Upper lobe of right lung (tissue), 1 donor: ENCODE measurements at regions not wholly inside any gene's neighbourhood (a gene's known extent, or its start where the extent isn't known, plus 50 kb on each side); places are given as distances from the start of the nearest gene placed in this dataset.
"Not testable (repeated sequence)": the region's sequence is repeated elsewhere in the genome, so short reads cannot be mapped to it uniquely, and the experiment has no call there.

ENCODE experiments used
- ATAC-seq: fragments of 200-7000 bp; cut with Tn5 transposase; one replicate; pipeline ENCODE4 v1.9.1; 2020; ENCODE audit warnings: mild to moderate bottlenecking, moderate library complexity
- DNase-seq: peaks from one replicate; pipeline ENCODE4 v3.0.0-alpha.2; 2020
- H3K27ac ChIP-seq: fragments of 200-600 bp; one replicate; pipeline ENCODE4 v1.8.0; 2022
- H3K27me3 ChIP-seq: fragments of 200-600 bp; one replicate; pipeline ENCODE4 v1.8.0; 2022; ENCODE audit warnings: mild to moderate bottlenecking
- H3K36me3 ChIP-seq: fragments of 200-600 bp; one replicate; pipeline ENCODE4 v1.8.0; 2022
- H3K4me1 ChIP-seq: fragments of 200-600 bp; one replicate; pipeline ENCODE4 v1.8.0; 2022
- H3K4me3 ChIP-seq: fragments of 200-600 bp; one replicate; pipeline ENCODE4 v1.8.0; 2022; ENCODE audit warnings: mild to moderate bottlenecking
- H3K9me3 ChIP-seq: fragments of 200-600 bp; one replicate; pipeline ENCODE4 v1.8.0; 2022
- CTCF ChIP-seq: fragments of 200-600 bp; IDR thresholded peaks from one replicate; pipeline ENCODE4 v1.8.0; 2022; ENCODE audit warnings: antibody characterized with exemption
- intact Hi-C: fragments of 100-400 bp; cut with DNase I; formaldehyde crosslinking; loops from one replicate; pipeline ENCODE4 v1.11.0; 2022
- donor health status: DM: no; HTN: yes; CAD: no; lungs with severe emphysema.

GRCh38 chr15:93748710-93749109 lies 482.7 kb upstream of the MCTP2 start:
- intact Hi-C loops = no loop called here
- peaks cover 4% of the 10 kb centered on the region for H3K9me3 ChIP-seq
- no peak overlapping the region for H3K27ac ChIP-seq
- H3K4me3 ChIP-seq = no peak overlapping the region
- no peaks in the 10 kb centered on the region for H3K36me3 ChIP-seq
- no peaks in the 10 kb centered on the region for H3K27me3 ChIP-seq
- H3K4me1 ChIP-seq = no peaks in the 10 kb centered on the region
- TF ChIP-seq CTCF = no peak
- no peak for DNase-seq
- ATAC-seq = no peak

- H3K4me3 ChIP-seq, H3K36me3 ChIP-seq, DNase-seq, intact Hi-C loops, ATAC-seq, H3K27ac ChIP-seq, H3K9me3 ChIP-seq, H3K4me1 ChIP-seq, H3K27me3 ChIP-seq: not testable (repeated sequence)
Measured at GRCh38 chr15:93734976-93735375, 496.4 kb upstream of the MCTP2 start.

GRCh38 chr15:93730724-93731123 lies 500.6 kb upstream of the MCTP2 start:
- no peak for ATAC-seq
- no peak overlapping the region for H3K4me3 ChIP-seq
- no peaks in the 10 kb centered on the region for H3K36me3 ChIP-seq
- TF ChIP-seq CTCF = no peak
- intact Hi-C loops = no loop called here
- H3K4me1 ChIP-seq = no peaks in the 10 kb centered on the region
- no peak for DNase-seq
- H3K27ac ChIP-seq = no peak overlapping the region
- H3K9me3 ChIP-seq = no peaks in the 10 kb centered on the region
- no peaks in the 10 kb centered on the region for H3K27me3 ChIP-seq

GRCh38 chr15:93722165-93722564 lies 509.2 kb upstream of the MCTP2 start:
- Histone ChIP-seq H3K4me1 (no peaks in the 10 kb centered on the region), H3K27me3 (no peaks in the 10 kb centered on the region), H3K27ac (no peak overlapping the region), H3K9me3 (no peaks in the 10 kb centered on the region), H3K36me3 (no peaks in the 10 kb centered on the region), H3K4me3 (no peak overlapping the region)
- intact Hi-C loops = no loop called here
- DNase-seq (no peak), ATAC-seq (no peak)
- TF ChIP-seq CTCF = no peak

- no peaks in the 10 kb centered on the region for H3K36me3 ChIP-seq
- H3K27me3 ChIP-seq = no peaks in the 10 kb centered on the region
- H3K4me1 ChIP-seq = no peaks in the 10 kb centered on the region
- no peak for ATAC-seq
- no peak overlapping the region for H3K4me3 ChIP-seq
- no peak overlapping the region for H3K27ac ChIP-seq
- intact Hi-C loops = no loop called here
- TF ChIP-seq CTCF = no peak
- no peak for DNase-seq
- no peaks in the 10 kb centered on the region for H3K9me3 ChIP-seq
Measured at GRCh38 chr15:93720607-93721006, 510.8 kb upstream of the MCTP2 start.

GRCh38 chr15:93719921-93720351 lies 511.4 kb upstream of the MCTP2 start:
- intact Hi-C loops = no loop called here
- Histone ChIP-seq H3K27me3 (no peaks in the 10 kb centered on the region), H3K4me1 (no peaks in the 10 kb centered on the region), H3K9me3 (no peaks in the 10 kb centered on the region), H3K27ac (no peak overlapping the region), H3K4me3 (no peak overlapping the region), H3K36me3 (no peaks in the 10 kb centered on the region)
- ATAC-seq (no peak), DNase-seq (no peak)
- TF ChIP-seq CTCF = no peak
